ENCODE measurements at regions not wholly inside any gene's neighbourhood (a gene's known extent, or its start where the extent isn't known, plus 50 kb on each side); places are given as distances from the start of the nearest gene placed in this dataset.

DNA sequence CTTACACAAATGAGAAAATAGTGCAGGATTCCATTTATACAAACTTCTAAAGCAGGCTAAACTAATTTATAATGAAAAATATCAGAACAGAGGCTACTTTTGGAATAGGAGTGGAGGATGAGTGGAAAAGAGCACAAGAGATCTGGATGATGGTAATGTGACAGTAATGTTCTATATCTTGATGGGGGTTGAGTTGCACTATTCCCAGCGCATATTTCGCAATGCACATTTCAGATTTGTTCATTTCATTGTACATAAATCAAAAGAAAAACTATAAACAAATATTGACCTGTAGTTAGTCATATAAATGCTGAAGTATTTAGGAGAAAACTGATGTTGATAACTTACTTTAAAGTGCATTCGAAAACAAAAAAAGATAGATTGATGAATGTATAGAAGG, 177.0 kb upstream of the MAOA start:
- no peak overlapping the region for H3K4me3 ChIP-seq
- H3K36me3 ChIP-seq = no peaks in the 10 kb centered on the region
- no peak for DNase-seq
- H3K9me3 ChIP-seq = no peaks in the 10 kb centered on the region
- H3K27me3 ChIP-seq = no peaks in the 10 kb centered on the region

DNA sequence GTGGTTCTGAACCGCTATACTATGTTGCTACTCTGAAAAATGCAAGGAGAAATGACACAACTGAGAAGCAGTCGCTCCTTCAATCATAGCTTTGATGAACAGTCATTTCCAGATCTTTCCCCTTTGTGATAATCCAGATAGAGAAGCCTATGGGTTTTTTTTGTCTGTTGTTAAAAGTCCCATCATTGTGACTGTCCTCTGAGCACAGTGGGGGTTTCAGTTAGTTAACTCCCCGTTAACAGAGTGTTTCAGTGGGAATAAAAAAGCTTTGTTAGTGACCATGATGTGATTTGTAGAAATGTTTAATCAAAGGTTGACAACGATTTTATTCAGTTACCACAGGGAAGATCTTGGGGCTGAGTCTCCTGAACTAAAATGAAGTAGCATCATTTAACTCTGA, 176.2 kb upstream of the MAOA start:
- Histone ChIP-seq H3K4me3 (no peak overlapping the region), H3K36me3 (no peaks in the 10 kb centered on the region), H3K27me3 (no peaks in the 10 kb centered on the region), H3K9me3 (no peaks in the 10 kb centered on the region)
- no peak for DNase-seq

DNA sequence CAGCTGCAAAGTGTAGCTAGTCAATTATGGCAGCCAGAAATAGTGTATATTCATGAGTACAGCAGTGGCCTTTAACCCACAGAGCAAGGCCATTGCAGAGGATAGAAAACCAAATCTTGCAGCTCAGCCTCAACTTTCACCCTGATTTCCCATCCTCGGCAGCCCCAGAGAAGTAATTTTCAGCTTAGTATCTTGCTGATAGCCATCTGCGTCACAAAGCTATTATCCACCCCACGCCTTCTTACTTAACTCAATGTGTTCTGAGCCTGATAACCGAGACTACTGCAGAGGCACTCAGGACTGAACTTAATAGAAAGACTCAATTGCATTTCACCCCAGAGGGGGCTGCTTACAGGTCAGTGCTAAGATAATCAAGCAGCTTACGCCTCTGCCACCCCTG, 174.5 kb upstream of the MAOA start:
- Histone ChIP-seq H3K27me3 (no peaks in the 10 kb centered on the region), H3K36me3 (no peaks in the 10 kb centered on the region), H3K9me3 (no peaks in the 10 kb centered on the region), H3K4me3 (no peak overlapping the region)
- no peak for DNase-seq

DNA sequence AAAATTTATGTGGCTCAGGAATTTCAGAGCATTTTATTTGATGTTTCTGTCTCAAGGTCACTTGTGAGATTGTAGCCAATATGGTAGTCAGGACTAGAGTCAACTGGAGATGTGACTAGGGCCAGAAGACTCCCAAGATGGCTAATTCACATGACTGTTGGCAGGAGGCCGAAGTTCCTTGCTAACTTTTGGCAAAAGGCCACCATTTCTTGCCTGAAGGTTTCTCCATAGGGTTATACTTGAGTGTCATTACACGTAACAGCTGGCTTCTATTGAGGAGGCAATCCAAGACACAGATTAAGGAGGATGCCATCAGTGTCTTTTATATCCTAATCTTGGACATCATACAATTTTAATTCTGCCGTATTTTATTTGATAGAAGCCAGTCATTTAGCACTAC, 162.3 kb upstream of the MAOA start:
- Histone ChIP-seq H3K4me3 (no peak overlapping the region), H3K36me3 (no peaks in the 10 kb centered on the region), H3K9me3 (no peaks in the 10 kb centered on the region), H3K27me3 (no peaks in the 10 kb centered on the region)
- no peak for DNase-seq

DNA sequence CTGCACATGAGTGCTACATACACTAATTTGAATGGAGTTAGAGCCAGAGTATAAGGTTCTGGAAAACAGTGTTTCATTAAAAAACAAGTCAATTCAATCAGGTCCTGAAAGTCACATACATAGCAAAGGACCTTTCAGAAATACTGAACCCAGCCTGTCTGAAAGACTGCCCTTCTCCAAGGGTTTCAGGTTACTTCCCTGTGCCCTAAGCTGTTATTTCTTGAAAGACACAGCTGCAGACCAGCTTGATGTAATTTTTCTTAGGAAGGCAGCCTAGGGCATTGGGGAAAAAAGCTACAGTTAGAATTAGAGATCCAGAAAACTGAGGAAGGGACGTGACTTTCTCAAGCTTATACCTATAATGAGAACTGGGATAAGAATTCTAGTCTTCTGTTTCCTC, 155.9 kb upstream of the MAOA start:
- Histone ChIP-seq H3K9me3 (no peaks in the 10 kb centered on the region), H3K27me3 (no peaks in the 10 kb centered on the region), H3K36me3 (no peaks in the 10 kb centered on the region), H3K4me3 (no peak overlapping the region)
- no peak for DNase-seq

DNA sequence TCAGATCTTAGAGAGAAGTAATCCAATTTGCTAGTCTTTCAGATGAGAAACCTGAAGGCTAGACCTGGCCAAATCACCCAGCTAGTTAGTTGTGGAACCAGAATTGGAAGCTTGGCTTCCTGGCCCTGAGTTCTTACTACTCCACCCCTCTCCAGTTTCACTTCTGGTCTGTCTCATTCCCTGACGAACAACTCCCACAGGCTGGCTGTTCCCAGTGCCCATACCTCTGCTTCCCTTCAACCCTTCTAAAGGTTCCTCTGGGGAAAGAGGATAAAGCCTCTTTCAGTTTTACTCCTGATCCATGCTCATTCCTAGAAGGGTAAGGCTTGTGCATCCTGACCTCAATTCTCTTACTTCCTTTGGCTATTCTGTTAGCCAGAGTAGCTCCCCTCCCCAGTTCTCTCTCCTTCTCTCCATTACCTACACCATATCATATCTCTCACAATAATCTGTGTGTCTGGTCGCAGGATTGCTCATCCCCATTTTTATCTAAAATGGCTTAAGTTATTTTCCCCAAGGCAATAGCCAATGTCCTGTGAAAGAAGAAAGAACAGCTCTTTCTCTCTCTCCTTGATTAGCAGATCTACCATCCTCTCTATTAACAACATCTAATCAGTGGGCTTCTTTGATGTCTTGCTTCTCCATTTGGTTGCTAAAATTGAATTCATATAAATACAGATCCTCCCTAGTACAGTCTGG, 155.0 kb upstream of the MAOA start:
- no peaks in the 10 kb centered on the region for H3K36me3 ChIP-seq
- no peaks in the 10 kb centered on the region for H3K27me3 ChIP-seq
- H3K4me3 ChIP-seq = no peak overlapping the region
- no peak for DNase-seq
- no peaks in the 10 kb centered on the region for H3K9me3 ChIP-seq

DNA sequence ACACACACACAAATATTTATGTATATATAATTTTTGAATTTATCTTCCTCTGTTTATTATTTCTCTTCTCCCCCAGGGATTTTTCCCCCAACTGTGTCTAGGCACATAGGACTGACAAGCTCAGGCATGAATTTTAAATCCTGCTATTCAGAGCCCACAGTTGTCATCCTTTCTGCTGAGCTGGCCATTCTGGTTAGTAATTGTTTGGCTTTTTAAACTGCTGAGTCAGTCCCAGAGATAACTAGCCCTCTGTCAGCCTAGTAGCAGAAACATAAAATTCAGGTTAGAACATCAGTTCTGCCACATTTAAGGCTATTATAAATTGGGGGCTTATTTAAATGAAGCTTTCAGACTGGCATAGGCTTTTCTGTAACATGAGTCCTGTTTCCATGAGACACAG, 151.7 kb upstream of the MAOA start:
- no peaks in the 10 kb centered on the region for H3K27me3 ChIP-seq
- no peaks in the 10 kb centered on the region for H3K36me3 ChIP-seq
- no peaks in the 10 kb centered on the region for H3K9me3 ChIP-seq
- no peak overlapping the region for H3K4me3 ChIP-seq
- DNase-seq = no peak

DNA sequence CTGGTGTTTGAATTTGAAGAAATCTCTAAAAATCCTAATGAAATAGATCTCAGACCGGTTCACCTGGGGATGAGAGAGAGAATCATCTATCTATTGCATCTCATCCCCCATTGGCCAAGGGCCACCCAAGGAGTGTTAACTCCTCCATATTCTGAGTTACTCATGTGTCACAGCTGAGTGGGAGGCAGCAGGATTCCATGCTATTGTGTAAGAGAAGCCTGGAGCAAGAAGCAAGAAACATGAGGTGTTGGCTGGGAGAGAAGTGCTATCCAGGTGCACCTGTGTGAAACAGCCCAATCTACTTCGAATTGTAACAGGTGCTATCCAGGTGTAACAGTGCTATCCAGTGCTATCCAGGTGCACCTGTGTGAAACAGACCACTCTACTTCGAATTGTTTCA, 150.3 kb upstream of the MAOA start:
- no peak for DNase-seq
- no peaks in the 10 kb centered on the region for H3K27me3 ChIP-seq

DNA sequence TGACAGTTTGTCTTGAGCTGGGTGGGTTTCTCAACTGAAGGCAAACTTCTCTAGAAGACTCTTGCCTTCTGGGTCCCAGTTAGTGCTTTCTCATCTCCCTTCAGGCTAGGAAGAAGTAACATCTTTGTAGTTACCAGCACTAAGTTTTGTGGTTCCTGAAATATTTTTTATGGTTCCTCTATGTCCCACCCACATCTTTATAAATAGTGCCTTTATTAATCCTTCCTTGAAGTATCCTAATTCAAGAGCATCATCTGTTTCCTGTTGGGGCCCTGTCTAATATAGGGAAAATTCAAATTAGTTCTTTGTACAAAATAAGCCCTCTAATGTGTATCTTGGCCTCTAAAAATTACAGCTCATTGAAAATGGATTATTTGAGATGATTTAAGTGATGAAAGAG, 147.4 kb upstream of the MAOA start:
- Histone ChIP-seq H3K36me3 (no peaks in the 10 kb centered on the region), H3K27me3 (no peaks in the 10 kb centered on the region), H3K4me3 (no peak overlapping the region), H3K9me3 (no peaks in the 10 kb centered on the region)
- DNase-seq = no peak

More for the DNA sequence above, 150.3 kb upstream of the MAOA start:
- no peaks in the 10 kb centered on the region for H3K9me3 ChIP-seq
- H3K36me3 ChIP-seq = no peaks in the 10 kb centered on the region
- no peak overlapping the region for H3K4me3 ChIP-seq

DNA sequence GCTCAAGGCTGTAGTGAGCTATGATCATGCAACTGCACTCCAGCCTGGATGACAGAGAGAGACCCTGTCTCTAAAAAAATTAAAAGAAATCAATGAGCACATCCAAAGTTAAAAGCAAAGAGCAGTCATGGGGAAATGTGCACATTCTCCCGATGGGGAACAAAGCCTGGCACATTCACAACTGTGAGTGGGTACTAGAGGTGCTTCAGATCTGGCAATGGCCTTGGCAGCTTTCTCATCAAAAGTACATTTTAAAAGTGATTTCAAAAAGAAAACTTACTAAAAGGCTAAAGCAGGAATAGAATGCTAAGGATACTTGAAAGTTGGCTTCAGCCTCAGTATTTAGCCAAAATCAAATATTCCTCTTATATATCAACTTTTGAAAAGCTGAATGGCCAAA, 145.9 kb upstream of the MAOA start:
- no peak for DNase-seq
- H3K4me3 ChIP-seq = no peak overlapping the region
- H3K9me3 ChIP-seq = no peaks in the 10 kb centered on the region
- no peaks in the 10 kb centered on the region for H3K36me3 ChIP-seq
- no peaks in the 10 kb centered on the region for H3K27me3 ChIP-seq

DNA sequence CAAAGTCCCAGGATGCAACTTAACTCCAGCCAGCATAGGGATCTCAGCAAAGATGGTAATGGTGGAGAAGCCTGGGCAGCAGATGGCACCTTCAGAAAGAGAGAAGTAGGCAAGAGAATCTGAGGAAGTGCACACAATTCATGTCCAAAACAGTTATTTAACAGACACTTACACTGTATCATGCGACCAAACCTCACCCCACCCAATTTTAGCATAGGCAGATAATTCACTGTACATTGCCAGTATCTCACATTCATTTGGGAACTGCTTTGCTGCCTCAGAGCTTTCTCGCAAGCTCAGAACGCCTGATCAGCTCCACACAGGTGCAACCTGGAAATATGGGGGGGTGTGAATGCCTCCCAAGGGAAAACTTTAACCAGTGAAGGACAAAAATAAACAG, 143.0 kb upstream of the MAOA start:
- Histone ChIP-seq H3K36me3 (no peaks in the 10 kb centered on the region), H3K27me3 (no peaks in the 10 kb centered on the region), H3K9me3 (no peaks in the 10 kb centered on the region), H3K4me3 (no peak overlapping the region)
- DNase-seq = no peak

DNA sequence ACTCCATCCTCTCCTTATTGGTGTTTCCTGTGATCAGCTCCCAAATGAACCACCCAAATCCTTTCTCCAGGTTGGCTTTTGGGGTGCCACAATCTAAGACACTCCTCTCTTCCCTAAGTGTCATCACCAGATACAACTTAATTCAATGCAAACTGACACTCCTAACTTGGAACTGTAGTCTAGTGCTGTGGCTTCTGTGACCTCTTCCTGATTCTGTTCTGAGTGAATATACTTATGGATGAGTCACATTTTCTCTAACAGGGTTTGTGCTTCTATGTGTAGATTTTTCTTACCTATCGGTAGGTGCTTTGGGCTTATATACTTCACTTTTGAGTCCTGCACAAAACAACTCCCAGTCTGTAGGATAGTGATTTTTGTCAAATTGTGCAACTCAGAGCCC, 141.3 kb upstream of the MAOA start:
- no peak overlapping the region for H3K4me3 ChIP-seq
- H3K36me3 ChIP-seq = no peaks in the 10 kb centered on the region
- no peak for DNase-seq
- no peaks in the 10 kb centered on the region for H3K9me3 ChIP-seq
- H3K27me3 ChIP-seq = no peaks in the 10 kb centered on the region

DNA sequence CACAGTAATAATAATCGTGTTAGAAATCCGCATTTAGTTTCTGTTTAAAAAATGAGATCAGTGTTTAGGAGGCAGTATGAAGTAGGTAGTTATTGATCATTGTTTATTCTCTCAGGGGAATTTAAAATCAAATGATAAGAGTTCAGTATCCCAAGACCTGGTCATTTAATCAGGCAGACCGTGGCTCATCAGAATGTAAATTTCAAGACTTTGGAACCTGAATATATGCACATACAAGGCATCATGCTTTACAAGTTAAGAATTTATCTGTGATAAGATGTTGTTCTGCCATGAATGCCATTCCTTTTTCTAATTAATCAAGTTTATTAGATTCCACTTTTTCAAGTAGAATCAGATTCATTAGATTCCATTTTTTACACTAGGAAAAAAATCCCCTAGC, 133.5 kb upstream of the MAOA start:
- Histone ChIP-seq H3K27me3 (no peaks in the 10 kb centered on the region), H3K9me3 (no peaks in the 10 kb centered on the region), H3K36me3 (no peaks in the 10 kb centered on the region), H3K4me3 (no peak overlapping the region)
- DNase-seq = no peak

DNA sequence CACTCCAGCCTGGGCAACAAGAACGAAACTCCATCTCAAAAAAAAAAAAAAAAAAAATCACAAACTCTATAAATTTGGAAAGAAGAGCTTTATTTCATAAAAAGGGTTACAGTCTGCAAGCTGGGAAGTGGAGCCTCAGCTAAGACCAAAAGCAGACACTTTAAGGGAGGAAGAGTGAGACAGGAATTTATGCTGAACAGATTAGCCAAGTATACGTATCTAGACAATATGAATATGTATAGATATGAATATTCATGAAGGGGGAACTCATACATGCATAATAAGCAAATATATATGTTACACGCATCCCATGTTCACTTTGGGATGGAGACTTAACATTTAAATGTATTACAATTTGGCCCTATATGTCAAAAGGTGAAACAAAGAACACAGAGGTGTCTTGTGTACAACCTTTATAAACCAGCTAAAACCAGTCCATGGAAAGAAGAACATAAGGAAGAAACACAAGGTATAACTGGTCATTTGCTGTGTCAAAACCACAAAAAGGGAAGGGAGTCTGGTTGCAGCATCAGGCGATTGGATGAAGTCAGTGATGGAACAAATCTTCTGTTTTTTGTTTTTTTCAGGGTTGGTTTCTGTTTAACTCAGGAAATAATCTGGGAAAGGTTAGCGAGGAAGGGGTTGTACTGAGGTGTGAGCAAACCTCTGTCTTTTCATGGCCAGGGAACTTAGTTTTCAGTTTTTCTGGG, 130.0 kb upstream of the MAOA start:
- Histone ChIP-seq H3K9me3 (no peaks in the 10 kb centered on the region), H3K27me3 (no peaks in the 10 kb centered on the region), H3K4me3 (no peak overlapping the region), H3K36me3 (no peaks in the 10 kb centered on the region)
- DNase-seq = no peak

DNA sequence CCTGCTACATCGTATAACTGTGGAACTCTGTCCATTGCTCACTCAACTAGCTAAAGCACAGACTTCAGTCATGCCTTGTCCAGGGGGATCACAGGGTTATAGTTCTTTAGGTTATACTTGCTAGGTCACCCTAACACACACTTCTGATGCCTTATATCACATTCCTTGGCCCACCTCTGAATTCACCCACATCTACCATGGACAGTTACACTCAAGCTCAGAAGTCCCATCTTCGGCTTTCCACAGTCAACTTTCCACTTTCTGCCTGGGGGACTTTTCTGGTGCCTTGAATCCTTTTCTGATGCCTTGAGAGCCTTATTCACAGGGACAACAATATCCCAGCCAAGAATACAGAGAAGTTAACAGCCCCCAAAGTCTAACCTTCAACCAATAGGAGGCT, 129.2 kb upstream of the MAOA start:
- Histone ChIP-seq H3K9me3 (no peaks in the 10 kb centered on the region), H3K4me3 (no peak overlapping the region), H3K36me3 (no peaks in the 10 kb centered on the region), H3K27me3 (no peaks in the 10 kb centered on the region)
- no peak for DNase-seq

DNA sequence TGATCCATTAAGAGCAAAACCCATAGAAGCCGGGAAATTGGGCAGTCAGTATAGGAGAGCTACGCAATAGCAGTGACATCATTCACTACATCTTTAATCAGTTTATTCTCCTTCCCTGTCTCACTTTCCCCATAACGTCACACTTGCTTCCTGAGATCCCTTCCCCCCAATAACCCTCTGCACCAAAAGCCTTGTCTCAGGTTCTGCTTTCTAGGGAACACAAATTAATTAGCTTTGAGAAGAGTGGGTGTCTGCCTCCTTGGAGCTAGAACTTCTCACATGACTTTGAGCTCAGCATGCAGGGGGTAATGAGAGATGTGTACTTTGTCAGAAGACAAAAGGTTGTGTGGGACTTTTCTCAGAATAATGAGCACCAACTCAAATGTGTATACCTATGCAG, 128.3 kb upstream of the MAOA start:
- Histone ChIP-seq H3K27me3 (no peaks in the 10 kb centered on the region), H3K4me3 (no peak overlapping the region), H3K36me3 (no peaks in the 10 kb centered on the region), H3K9me3 (no peaks in the 10 kb centered on the region)
- no peak for DNase-seq

DNA sequence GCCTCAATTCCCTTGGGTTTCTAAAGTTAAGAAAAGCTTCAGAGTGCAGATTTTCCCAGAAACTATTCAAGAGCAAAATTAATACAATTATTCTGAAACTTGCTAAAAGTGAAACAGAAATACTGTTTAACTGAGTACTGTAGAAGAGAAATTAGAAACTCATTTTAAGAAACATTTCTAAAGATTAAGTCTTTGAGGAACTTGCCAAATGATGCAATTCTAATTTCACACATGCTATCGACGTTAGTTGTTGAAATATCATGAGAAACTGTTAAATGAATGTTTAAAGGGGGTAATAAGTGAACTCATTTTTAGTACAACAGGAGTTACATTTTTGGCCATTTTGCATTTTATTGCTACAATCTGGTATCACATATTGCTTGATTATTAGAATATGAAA, 125.3 kb upstream of the MAOA start:
- H3K27me3 ChIP-seq = no peaks in the 10 kb centered on the region
- H3K4me3 ChIP-seq = no peak overlapping the region
- no peaks in the 10 kb centered on the region for H3K36me3 ChIP-seq
- DNase-seq = no peak
- H3K9me3 ChIP-seq = no peaks in the 10 kb centered on the region

DNA sequence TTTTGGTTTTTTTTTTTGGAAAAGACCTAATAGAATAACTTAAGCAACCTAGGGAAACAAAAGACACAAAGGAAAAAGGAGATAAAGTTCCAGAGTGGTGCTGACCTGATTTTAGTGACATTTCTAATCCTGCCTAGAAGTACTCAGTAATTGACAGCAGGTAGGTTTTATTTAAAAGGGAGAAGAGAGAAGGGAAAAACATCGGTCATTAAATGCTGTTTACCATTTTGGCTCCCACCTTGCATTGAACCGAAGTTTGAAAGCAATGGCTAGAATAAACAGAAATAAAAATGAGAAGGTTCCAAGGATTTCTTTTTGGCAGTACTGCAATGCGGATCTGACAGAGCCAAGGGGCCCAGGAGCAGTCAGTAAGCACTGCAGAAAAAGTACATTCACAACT, 115.8 kb upstream of the MAOA start:
- DNase-seq = no peak
- Histone ChIP-seq H3K4me3 (no peak overlapping the region), H3K36me3 (no peaks in the 10 kb centered on the region), H3K9me3 (no peaks in the 10 kb centered on the region), H3K27me3 (no peaks in the 10 kb centered on the region)

Data from MG63 (cell line).